ENCODE measurements at regions not wholly inside any gene's neighbourhood (a gene's known extent, or its start where the extent isn't known, plus 50 kb on each side); places are given as distances from the start of the nearest gene placed in this dataset.
"Not testable (repeated sequence)": the region's sequence is repeated elsewhere in the genome, so short reads cannot be mapped to it uniquely, and the experiment has no call there.

DNA sequence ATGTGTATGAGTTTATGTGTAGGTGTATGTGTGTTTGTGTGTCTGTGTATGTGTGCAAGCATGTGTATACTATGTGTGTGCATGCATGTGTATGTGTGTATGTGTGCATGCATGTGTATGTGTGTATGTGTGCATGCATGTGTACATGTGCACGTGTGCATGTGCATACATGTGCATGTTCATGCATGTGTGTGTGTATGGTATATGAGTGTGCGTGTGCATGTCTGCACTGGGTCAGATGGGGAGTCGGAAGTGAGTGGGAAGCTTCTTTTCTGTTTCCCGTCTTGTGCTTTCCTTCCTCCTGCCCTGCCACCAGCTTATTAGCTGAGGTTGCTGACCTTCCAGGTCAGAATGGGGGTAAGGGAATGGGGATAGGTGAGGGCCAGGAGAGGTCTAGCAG, 174.7 kb downstream of the MAP2K4 start:
- DNase-seq = no peak

DNA sequence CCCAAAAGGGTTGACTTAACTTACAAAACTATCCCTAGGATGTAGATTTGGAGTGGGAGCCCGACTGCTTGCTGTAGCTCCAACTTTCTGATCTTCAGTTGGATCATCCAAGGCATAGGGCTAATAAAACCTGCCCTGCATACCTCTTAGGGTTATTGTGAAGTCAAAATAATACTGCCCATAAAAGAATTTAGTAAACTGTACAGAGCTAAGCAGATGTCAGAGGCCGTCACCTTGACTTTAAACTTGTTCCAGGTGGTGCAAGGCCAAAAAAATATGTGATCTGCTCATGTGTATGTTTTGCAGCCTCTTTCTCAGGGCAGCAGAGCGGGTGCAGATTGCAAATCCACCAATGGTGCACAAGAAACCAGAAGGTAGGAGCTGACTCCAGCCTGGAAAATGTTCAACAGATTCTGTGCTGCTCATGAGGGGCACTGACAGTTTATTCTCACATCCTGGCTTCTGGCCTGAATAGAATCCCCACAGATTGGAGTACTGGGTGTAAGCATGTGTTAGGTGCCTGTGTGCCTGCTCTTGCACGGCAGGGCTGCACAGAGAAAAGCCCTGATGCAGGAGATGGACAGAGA, 180.7 kb downstream of the MAP2K4 start:
- DNase-seq = no peak

DNA sequence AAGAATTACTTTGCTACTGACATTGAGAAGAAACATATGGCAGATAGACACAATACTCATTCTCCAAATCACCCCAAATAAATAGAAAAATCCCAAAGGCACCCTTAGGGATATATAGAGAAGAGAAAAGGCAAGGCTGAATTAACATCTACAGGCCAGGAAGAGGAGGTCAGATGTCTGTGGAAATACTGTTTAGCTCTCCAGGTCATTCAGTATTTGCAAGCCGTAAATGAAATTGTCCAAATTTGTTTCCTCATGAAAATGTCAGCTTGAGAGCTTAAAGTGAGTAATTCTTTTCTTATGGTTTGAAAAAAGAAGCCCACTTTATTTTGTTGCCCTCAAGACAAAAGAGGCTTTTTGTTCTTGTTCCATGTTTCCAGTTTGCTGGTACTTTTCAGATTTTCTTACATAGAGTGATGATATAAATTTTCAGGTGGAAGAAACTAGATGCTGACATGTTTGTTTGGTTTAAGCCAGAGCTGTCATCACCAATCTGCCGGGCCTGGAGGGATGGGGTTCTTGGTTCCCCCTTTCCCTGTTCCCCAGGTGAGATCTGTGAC, 189.0 kb downstream of the MAP2K4 start:
- DNase-seq = no peak

DNA sequence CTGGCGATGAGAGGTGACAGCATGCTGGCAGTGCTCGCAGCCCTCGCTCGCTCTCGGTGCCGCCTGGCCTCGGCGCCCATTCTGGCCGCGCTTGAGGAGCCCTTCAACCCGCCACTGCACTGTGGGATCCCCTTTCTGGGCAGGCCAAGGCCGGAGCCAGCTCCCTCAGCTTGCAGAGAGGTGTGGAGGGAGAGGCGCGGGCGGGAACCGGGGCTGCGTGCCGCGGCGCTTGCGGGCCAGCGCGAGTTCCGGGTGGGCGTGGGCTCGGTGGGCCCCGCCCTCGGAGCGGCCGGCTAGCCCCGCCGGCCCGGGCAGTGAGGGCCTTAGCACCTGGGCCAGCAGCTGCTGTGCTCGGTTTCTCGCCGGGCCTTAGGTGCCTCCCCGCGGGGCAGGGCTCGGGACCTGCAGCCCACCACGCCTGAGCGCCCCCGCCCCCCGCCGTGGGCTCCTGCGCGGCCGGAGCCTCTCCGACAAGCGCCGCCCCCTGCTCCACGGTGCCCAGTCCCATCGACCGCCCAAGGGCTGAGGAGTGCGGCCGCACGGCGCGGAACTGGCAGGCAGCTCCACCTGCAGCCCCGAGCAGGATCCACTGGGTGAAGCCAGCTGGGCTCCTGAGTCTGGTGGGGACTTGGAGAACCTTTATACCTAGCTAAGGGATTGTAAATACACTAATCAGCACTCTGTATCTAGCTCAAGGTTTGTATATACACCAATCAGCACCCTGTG, 200.2 kb downstream of the MAP2K4 start:
- DNase-seq = not testable (repeated sequence)

GRCh38 chr17:12222392-12222791, 201.7 kb downstream of the MAP2K4 start:
- DNase-seq = no peak

- no peak for DNase-seq
Measured at GRCh38 chr17:12227547-12227946, 206.9 kb downstream of the MAP2K4 start.

DNA sequence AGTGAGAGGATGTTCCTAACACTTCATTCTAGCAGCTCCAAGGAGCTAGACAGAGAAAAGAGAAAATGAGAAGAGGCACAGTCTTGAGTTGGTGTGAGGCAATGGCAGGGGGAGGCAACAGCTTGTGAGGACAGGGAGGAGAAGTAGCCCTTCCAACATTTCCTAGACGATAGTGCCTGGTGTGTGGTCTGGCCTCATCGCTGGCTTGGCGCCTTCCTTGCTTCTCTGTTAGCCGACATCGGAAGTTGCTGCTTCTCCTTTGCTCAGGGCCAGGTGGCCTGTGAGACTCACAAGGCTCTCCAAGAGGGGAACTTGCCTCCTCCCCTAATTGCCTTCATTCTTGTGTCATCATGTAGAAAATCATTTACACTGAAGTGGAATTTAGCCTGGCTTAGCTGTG, 208.7 kb downstream of the MAP2K4 start:
- DNase-seq = no peak

GRCh38 chr17:12230481-12231354, 210.0 kb downstream of the MAP2K4 start:
- no peak for DNase-seq

- no peak for DNase-seq
Measured at GRCh38 chr17:12231355-12231682, 210.6 kb downstream of the MAP2K4 start.

DNA sequence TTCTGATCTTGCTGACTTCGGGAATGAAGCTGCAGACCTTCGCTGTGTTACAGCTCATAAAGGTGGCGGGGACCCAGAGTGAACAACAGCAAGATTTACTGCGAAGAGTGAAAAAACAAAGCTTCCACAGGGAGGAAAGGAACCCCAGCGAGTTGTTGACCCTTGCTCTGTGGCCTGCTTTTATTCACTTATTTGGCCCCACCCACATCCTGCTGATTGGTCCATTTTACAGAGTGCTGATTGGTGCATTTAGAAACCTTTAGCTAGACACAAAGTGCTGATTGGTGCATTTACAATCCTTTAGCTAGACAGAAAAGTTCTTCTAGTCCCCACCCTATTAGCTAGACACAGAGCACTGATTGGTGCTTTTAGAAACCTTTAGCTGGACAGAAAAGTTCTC, 218.3 kb downstream of the MAP2K4 start:
- not testable (repeated sequence) for DNase-seq

DNA sequence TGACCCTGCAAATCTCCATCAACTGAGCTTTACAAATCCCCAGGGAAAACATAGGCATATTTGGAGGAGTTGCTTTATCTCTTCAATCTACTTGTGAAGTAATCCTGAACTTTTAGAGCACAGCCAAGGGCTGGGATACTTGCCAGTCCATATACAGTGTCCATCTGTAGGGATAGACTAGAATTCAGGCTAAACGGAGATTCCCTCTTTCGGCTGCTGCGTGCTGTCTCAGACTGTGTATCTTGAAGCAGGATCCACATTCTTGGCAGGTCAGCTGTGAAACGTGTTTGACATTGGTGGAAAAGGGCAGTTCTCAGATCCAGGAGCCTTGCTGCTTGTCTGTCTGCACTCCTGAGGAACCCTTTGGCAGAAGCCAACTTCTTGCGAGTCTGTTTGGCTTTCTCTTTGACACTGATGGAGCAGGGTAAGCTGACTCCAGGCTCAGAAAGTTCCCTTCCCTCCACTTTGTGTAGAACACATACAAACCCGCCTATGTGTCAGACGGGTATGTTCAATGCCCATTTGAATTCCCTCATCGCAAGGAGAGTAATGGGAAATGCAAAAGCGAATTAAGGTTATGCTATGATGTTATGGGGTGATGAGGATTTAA, 221.8 kb downstream of the MAP2K4 start:
- no peak for DNase-seq

DNA sequence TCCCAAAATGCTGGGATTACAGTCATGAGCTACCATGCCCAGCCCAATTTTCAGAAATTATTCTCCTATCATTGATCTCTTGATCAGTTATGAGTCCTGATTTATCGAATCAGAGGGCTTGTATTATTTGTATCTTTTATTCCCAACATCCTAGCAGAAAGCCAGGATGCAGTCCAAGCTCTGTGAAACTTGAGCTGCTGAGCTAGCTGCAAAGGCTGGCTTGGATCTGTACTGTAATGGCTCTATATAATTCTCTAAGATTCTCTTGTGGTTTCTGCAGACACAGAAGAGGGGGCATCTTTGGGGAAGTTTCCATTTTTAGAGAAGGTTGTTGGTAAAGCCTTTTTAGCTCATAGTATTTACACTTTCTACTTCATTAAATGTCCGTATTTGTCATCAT, 227.1 kb downstream of the MAP2K4 start:
- DNase-seq = no peak

DNA sequence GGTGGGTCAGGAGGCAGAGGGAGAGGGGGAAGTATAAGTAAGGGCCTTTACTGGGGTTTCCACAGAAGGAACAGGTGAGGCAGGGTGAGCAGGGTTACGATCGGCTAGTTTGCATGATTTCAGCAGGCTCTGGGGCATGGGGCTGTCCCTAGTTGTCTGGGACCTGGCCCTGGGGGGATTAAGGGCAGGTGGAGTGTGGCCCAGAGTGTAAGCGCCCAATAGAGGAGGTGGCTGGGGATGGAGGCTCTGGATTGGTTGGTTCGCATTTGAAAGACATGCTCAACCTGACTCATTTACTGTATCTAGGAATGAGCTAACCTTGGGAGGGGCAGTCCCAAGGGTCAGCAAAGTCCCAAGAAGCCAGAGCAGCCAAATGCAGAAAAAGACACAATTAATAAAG, 230.3 kb downstream of the MAP2K4 start:
- no peak for DNase-seq

GRCh38 chr17:12252462-12252861, 231.8 kb downstream of the MAP2K4 start:
- no peak for DNase-seq

GRCh38 chr17:12254460-12254859, 233.8 kb downstream of the MAP2K4 start:
- no peak for DNase-seq

- peak in 1 of 2 experiments; percentile 1 for DNase-seq
Measured at GRCh38 chr17:12256380-12256995, 235.8 kb downstream of the MAP2K4 start.

- no peak for DNase-seq
Measured at GRCh38 chr17:12257176-12257575, 236.5 kb downstream of the MAP2K4 start.

- no peak for DNase-seq
Measured at GRCh38 chr17:12261354-12261753, 240.7 kb downstream of the MAP2K4 start.

DNA sequence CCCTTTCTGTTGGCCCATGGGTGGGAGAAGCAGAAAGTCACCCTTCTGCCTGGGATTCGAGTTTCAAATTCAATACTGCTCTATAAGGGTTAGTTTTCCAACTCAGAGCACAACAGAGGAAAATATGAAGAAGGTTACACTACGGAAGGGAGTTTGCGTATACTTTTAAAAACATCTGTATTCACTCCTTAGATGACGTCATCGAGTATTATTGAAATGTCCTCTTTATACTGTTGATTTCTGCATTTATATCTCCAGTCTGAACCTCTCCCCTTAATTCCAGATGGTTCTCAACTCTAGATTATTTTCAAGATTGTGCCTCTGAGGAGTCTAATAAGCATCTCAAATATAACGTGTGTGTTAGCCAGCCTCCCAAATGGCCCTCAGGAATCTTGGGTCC, 249.1 kb downstream of the MAP2K4 start:
- no peak for DNase-seq

- DNase-seq = no peak
Measured at GRCh38 chr17:12277827-12278226, 257.1 kb downstream of the MAP2K4 start.

DNA sequence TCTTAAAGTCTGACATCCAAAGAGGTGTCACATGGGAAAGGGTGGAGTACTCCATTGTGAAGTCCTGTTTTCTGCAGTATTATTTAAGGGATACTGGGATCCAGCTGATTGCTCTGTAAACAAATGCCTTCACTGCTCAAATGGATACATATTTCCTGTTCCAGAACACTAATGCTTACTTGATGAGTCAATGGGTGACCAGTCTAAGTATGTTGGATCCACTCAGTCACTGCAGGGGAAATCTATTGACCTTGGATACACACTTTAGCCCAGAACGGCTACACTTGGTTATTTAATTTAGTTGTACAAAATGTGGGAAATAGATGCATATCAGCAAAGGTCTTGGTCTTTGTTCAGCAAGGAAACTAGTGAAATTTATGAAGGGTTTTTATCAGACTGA, 261.4 kb downstream of the MAP2K4 start:
- DNase-seq = no peak

GRCh38 chr17:12287953-12288352, 267.3 kb downstream of the MAP2K4 start:
- DNase-seq = no peak

GRCh38 chr17:12290207-12290606, 269.5 kb downstream of the MAP2K4 start:
- DNase-seq = no peak
